DOHH2 (cell line): ENCODE measurements at regions not wholly inside any gene's neighbourhood (a gene's known extent, or its start where the extent isn't known, plus 50 kb on each side); places are given as distances from the start of the nearest gene placed in this dataset.

Experiments used
- H3F3A ChIP-seq: fragments of 200-600 bp; sonication (generic), shearing (Covaris generic); 2 replicates; pipeline ENCODE4 v1.6.0; 2016; ENCODE audit warnings: antibody characterized with exemption, mild to moderate bottlenecking; ENCODE audit not compliant: control insufficient read depth, insufficient read depth
- H3K27ac ChIP-seq: fragments of 200-600 bp; sonication (generic); 2 replicates; pipeline ENCODE4 v1.5.1; 2014; ENCODE audit warnings: low read depth, mild to moderate bottlenecking, low read length, moderate library complexity
- H3K27me3 ChIP-seq: fragments of 200-600 bp; sonication (generic); 2 replicates; pipeline ENCODE4 v1.6.1; 2014; ENCODE audit warnings: mild to moderate bottlenecking, low read length, mixed read lengths; ENCODE audit not compliant: control insufficient read depth
- H3K36me3 ChIP-seq: fragments of 200-600 bp; sonication (generic); 2 replicates; pipeline ENCODE4 v1.6.1; 2014; ENCODE audit warnings: mild to moderate bottlenecking, low read length, moderate library complexity, mixed read lengths; ENCODE audit not compliant: control insufficient read depth
- H3K4me1 ChIP-seq: fragments of 200-600 bp; sonication (generic); 2 replicates; pipeline ENCODE4 v1.6.1; 2014; ENCODE audit warnings: mild to moderate bottlenecking, low read length, mixed read lengths; ENCODE audit not compliant: control insufficient read depth
- H3K4me2 ChIP-seq: fragments of 200-600 bp; sonication (generic); 2 replicates; pipeline ENCODE4 v1.6.0; 2014; ENCODE audit warnings: mild to moderate bottlenecking, low read length, moderate library complexity
- H3K4me3 ChIP-seq: fragments of 200-600 bp; sonication (generic); 2 replicates; pipeline ENCODE4 v1.5.1; 2014; ENCODE audit warnings: mild to moderate bottlenecking, low read length, mixed read lengths
- H3K79me2 ChIP-seq: fragments of 200-600 bp; sonication (generic); 2 replicates; pipeline ENCODE4 v1.6.1; 2014; ENCODE audit warnings: mild to moderate bottlenecking, low read length, mixed read lengths; ENCODE audit not compliant: control insufficient read depth
- H3K9me2 ChIP-seq: fragments of 200-600 bp; sonication (generic); replicated peaks from 2 replicates; pipeline ENCODE4 v1.6.1; 2014; ENCODE audit warnings: mild to moderate bottlenecking, low read length, mixed read lengths; ENCODE audit not compliant: control insufficient read depth
- H3K9me3 ChIP-seq: fragments of 200-600 bp; sonication (generic); 2 replicates; pipeline ENCODE4 v1.6.1; 2014; ENCODE audit warnings: antibody characterized with exemption, low read length, mixed read lengths; ENCODE audit not compliant: control insufficient read depth, insufficient read depth
- H4K20me1 ChIP-seq: fragments of 200-600 bp; sonication (generic); 2 replicates; pipeline ENCODE4 v1.6.0; 2014; ENCODE audit warnings: low read depth, mild to moderate bottlenecking, antibody characterized with exemption, low read length, moderate library complexity; ENCODE audit not compliant: control insufficient read depth, insufficient read depth
- CTCF ChIP-seq: fragments of 200-600 bp; sonication (generic); IDR thresholded peaks from one replicate; pipeline ENCODE4 v1.5.1; 2014; ENCODE audit warnings: antibody characterized with exemption, mild to moderate bottlenecking, low read depth, low read length; ENCODE audit not compliant: poor library complexity, severe bottlenecking
- EZH2phosphoT487 ChIP-seq: fragments of 200-600 bp; sonication (generic); IDR thresholded peaks from 2 replicates; pipeline ENCODE4 v1.6.1; 2017; ENCODE audit warnings: borderline replicate concordance, mild to moderate bottlenecking, antibody characterized with exemption, low read length, moderate library complexity, mixed read lengths

- no peaks in the 10 kb centered on the region for H3F3A ChIP-seq
- no peaks in the 10 kb centered on the region for H3K4me1 ChIP-seq
- no peaks in the 10 kb centered on the region for H3K9me2 ChIP-seq
- H3K27me3 ChIP-seq: 0 out of 2 replicates have a peak, but pooled peaks cover 3% of the 10 kb centered on the region
- no peaks in the 10 kb centered on the region for H3K36me3 ChIP-seq
- no peaks in the 10 kb centered on the region for H3K9me3 ChIP-seq
- H3K79me2 ChIP-seq: no peaks in the 10 kb centered on the region
- TF ChIP-seq EZH2phosphoT487: no peak
- no peak for TF ChIP-seq CTCF
- H3K4me3 ChIP-seq: no peak overlapping the region
- H3K4me2 ChIP-seq: no peak overlapping the region
- no peak overlapping the region for H3K27ac ChIP-seq
- H4K20me1 ChIP-seq: no peaks in the 10 kb centered on the region
Measured at GRCh38 chr4:38567457-38567856, 96.5 kb upstream of the KLF3 start.

DNA sequence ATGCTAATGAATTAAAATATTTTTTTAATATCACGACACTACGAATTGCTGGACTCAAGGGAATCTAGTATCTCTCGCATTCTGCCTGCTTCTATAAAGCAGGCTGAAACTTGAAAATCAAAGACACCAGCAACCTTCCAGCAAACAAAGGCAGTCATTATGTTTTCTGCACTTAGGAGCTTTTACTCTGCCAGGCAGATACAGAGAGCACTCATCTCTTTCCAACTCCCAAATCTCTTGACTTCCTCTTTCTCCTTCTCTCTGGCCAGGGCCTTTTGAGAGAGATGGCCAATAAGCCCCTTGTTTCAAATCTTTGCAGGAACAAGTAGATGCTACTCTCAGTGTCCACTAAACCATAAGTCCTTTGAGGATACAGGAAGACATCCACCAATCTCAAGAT lies 95.2 kb upstream of the KLF3 start:
- H3K27ac ChIP-seq: no peak overlapping the region
- H3K9me3 ChIP-seq: no peaks in the 10 kb centered on the region
- no peaks in the 10 kb centered on the region for H3K79me2 ChIP-seq
- H3K36me3 ChIP-seq: no peaks in the 10 kb centered on the region
- H3K4me1 ChIP-seq: no peaks in the 10 kb centered on the region
- TF ChIP-seq EZH2phosphoT487: no peak
- no peak for TF ChIP-seq CTCF
- H3K27me3 ChIP-seq: 0 out of 2 replicates have a peak, but pooled peaks cover 3% of the 10 kb centered on the region
- no peaks in the 10 kb centered on the region for H3F3A ChIP-seq
- H3K9me2 ChIP-seq: no peaks in the 10 kb centered on the region
- H4K20me1 ChIP-seq: no peaks in the 10 kb centered on the region
- no peak overlapping the region for H3K4me2 ChIP-seq
- no peak overlapping the region for H3K4me3 ChIP-seq

GRCh38 chr4:38570647-38571276 lies 93.2 kb upstream of the KLF3 start:
- TF ChIP-seq EZH2phosphoT487 (no peak), CTCF (no peak)
- Histone ChIP-seq H3K79me2 (no peaks in the 10 kb centered on the region), H3K36me3 (no peaks in the 10 kb centered on the region), H3K4me1 (no peaks in the 10 kb centered on the region), H3F3A (no peaks in the 10 kb centered on the region), H3K4me2 (no peak overlapping the region), H4K20me1 (no peaks in the 10 kb centered on the region), H3K9me3 (no peaks in the 10 kb centered on the region), H3K9me2 (no peaks in the 10 kb centered on the region), H3K27ac (no peak overlapping the region), H3K27me3 (0 out of 2 replicates have a peak, but pooled peaks cover 3% of the 10 kb centered on the region), H3K4me3 (no peak overlapping the region)
